ENCODE measurements at regions not wholly inside any gene's neighbourhood (a gene's known extent, or its start where the extent isn't known, plus 50 kb on each side); places are given as distances from the start of the nearest gene placed in this dataset.

DNA sequence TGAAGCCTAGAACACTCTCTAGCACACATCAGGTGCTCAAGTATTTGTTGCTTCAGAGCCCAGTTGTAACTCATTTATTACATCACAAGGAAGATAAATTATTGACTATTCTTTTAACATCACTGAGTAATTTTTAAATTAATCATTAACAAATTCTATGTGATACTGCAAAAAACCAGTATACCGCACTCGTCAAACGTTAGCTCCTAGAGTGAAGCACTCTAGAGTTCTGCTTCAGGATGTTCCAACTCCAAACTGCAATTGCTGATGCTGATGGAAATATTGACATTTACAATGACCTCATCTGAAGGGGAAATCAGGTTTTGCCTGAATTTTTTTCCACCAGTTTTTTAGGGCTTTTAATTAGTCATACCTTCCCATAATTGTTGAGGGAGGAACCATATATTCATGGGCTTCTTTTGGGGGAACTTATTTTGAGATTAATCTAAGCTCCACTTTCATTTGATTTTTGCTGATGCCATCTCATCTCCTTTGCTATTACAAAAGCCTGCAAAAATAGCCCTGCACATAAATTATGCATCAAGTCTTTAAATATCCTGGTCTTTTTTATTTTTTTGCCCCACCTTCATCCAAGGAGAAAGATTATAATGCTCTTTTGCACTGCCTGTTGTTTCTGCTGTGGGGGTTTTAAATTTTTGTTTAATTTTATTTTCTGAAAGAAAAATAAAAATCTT is 123.0 kb upstream of the STAC start:
- Histone ChIP-seq H3K4me3 (no peak overlapping the region), H3K9me2 (replicated peaks; ENCODE audit: insufficient read depth) (no peaks in the 10 kb centered on the region), H4K20me1 (ENCODE audit: insufficient read depth, poor library complexity, severe bottlenecking) (no peaks in the 10 kb centered on the region), H3K27ac (no peak overlapping the region), H2AFZ (no peak overlapping the region), H3K36me3 (replicated peaks; ENCODE audit: insufficient read depth, low read depth) (no peaks in the 10 kb centered on the region), H3K4me2 (no peak overlapping the region), H3K27me3 (no peaks in the 10 kb centered on the region), H3K79me2 (no peaks in the 10 kb centered on the region), H3K9me3 (ENCODE audit: low read depth) (no peaks in the 10 kb centered on the region), H3K4me1 (ENCODE audit: insufficient read depth) (no peaks in the 10 kb centered on the region)
- 84% methylated on average over 3 of the region's 3 CpGs for WGBS (ENCODE audit: low lambda C conversion rate, missing lambda C conversion rate)
- TF ChIP-seq, protein P1, sequence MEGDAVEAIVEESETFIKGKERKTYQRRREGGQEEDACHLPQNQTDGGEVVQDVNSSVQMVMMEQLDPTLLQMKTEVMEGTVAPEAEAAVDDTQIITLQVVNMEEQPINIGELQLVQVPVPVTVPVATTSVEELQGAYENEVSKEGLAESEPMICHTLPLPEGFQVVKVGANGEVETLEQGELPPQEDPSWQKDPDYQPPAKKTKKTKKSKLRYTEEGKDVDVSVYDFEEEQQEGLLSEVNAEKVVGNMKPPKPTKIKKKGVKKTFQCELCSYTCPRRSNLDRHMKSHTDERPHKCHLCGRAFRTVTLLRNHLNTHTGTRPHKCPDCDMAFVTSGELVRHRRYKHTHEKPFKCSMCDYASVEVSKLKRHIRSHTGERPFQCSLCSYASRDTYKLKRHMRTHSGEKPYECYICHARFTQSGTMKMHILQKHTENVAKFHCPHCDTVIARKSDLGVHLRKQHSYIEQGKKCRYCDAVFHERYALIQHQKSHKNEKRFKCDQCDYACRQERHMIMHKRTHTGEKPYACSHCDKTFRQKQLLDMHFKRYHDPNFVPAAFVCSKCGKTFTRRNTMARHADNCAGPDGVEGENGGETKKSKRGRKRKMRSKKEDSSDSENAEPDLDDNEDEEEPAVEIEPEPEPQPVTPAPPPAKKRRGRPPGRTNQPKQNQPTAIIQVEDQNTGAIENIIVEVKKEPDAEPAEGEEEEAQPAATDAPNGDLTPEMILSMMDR (IDR thresholded peaks at IDR 0.05; ENCODE audit: poor library complexity): no peak
- no peak for TF ChIP-seq EZH2phosphoT487 (IDR thresholded peaks at IDR 0.05; ENCODE audit: low read depth, severe bottlenecking, unreplicated experiment)
- no peak for TF ChIP-seq EZH2 (IDR thresholded peaks at IDR 0.05; ENCODE audit: borderline replicate concordance)
- peak; percentile 9 for DNase-seq (ENCODE audit: low spot score)

DNA sequence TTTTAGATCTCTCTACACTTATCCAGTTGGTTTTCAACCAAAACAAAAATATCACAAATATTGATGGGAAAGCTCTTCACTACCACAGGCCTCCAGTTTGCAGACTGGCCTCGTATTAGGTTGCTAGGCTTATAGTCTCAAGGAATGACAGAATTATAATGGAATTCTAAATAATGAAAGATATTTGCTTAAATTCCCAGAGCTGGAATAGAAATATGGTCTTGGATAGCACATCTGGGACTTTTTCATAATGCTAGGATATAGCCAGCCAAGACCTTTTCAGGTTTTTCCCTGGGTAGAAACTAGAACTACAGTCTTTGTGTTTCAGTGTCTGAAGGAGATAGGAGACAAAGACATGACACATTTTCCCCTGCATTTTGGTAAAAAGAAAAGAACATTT is 121.9 kb upstream of the STAC start:
- Histone ChIP-seq H3K9me3 (ENCODE audit: low read depth) (no peaks in the 10 kb centered on the region), H3K4me1 (ENCODE audit: insufficient read depth) (no peaks in the 10 kb centered on the region), H3K27ac (no peak overlapping the region), H3K4me2 (no peak overlapping the region), H3K36me3 (replicated peaks; ENCODE audit: insufficient read depth, low read depth) (no peaks in the 10 kb centered on the region), H3K27me3 (no peaks in the 10 kb centered on the region), H3K9me2 (replicated peaks; ENCODE audit: insufficient read depth) (no peaks in the 10 kb centered on the region), H4K20me1 (ENCODE audit: insufficient read depth, poor library complexity, severe bottlenecking) (no peaks in the 10 kb centered on the region), H2AFZ (no peak overlapping the region), H3K4me3 (no peak overlapping the region), H3K79me2 (no peaks in the 10 kb centered on the region)
- DNase-seq (ENCODE audit: low spot score): no peak
- no peak for TF ChIP-seq EZH2 (IDR thresholded peaks at IDR 0.05; ENCODE audit: borderline replicate concordance)
- TF ChIP-seq, protein P1 (IDR thresholded peaks at IDR 0.05; ENCODE audit: poor library complexity): no peak
- TF ChIP-seq EZH2phosphoT487 (IDR thresholded peaks at IDR 0.05; ENCODE audit: low read depth, severe bottlenecking, unreplicated experiment): no peak
- WGBS (ENCODE audit: low lambda C conversion rate, missing lambda C conversion rate): 89% methylated on average over 1 of the region's 1 CpG

DNA sequence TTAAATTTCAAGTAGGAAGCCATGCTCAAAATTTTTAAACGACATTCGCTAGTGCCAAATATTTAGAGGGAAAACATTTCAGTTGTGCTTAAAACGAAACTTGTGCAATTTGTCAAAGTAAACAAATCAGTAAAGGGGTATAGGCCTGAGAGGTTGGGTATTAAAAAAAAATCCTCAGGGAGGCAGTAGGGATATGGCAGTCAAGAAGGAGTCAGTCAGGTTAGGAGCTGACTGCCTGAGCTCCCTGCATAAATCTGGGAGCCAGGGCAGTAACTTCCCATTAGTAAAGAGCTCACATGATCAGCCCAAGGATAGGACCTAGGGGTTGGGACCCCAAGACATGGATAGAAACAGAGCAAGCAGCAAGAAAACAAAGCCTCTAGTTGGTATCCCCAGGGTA is 120.7 kb upstream of the STAC start:
- Histone ChIP-seq H3K9me3 (ENCODE audit: low read depth) (no peaks in the 10 kb centered on the region), H3K4me3 (no peak overlapping the region), H3K36me3 (replicated peaks; ENCODE audit: insufficient read depth, low read depth) (no peaks in the 10 kb centered on the region), H3K4me1 (ENCODE audit: insufficient read depth) (no peaks in the 10 kb centered on the region), H3K27ac (no peak overlapping the region), H3K27me3 (no peaks in the 10 kb centered on the region), H3K79me2 (no peaks in the 10 kb centered on the region), H3K4me2 (no peak overlapping the region), H3K9me2 (replicated peaks; ENCODE audit: insufficient read depth) (no peaks in the 10 kb centered on the region), H2AFZ (no peak overlapping the region), H4K20me1 (ENCODE audit: insufficient read depth, poor library complexity, severe bottlenecking) (no peaks in the 10 kb centered on the region)
- TF ChIP-seq EZH2 (IDR thresholded peaks at IDR 0.05; ENCODE audit: borderline replicate concordance) (no peak), EZH2phosphoT487 (IDR thresholded peaks at IDR 0.05; ENCODE audit: low read depth, severe bottlenecking, unreplicated experiment) (no peak)
- TF ChIP-seq, protein P1 (IDR thresholded peaks at IDR 0.05; ENCODE audit: poor library complexity): no peak
- DNase-seq (ENCODE audit: low spot score): no peak
- WGBS (ENCODE audit: low lambda C conversion rate, missing lambda C conversion rate): 84% methylated on average over 3 of the region's 3 CpGs

Measured in hepatocyte (in vitro differentiated cells).